ENCODE measurements at regions not wholly inside any gene's neighbourhood (a gene's known extent, or its start where the extent isn't known, plus 50 kb on each side); places are given as distances from the start of the nearest gene placed in this dataset.

- no peak for DNase-seq
Observed at GRCh38 chr10:65847436-65848230, 1078.2 kb upstream of the LRRTM3 start.

- no peak for DNase-seq
Observed at GRCh38 chr10:65858841-65859240, 1067.0 kb upstream of the LRRTM3 start.

GRCh38 chr10:65861249-65861648 lies 1064.6 kb upstream of the LRRTM3 start:
- no peak for DNase-seq

All from KG1 (cell line).